Suprapubic skin (tissue), 3 donors: ENCODE measurements at regions not wholly inside any gene's neighbourhood (a gene's known extent, or its start where the extent isn't known, plus 50 kb on each side); places are given as distances from the start of the nearest gene placed in this dataset.

Experiments
- CTCF ChIP-seq, 2 donors: fragments of 200-600 bp in 1 of 2; fragments of 450-650 bp in 1 of 2; sonication (generic) in 1 of 2; IDR thresholded peaks; one replicate each; pipeline ENCODE4 v1.5.1; 2016 to 2019; ENCODE audit warnings: antibody characterized with exemption in 2 of 2, mild to moderate bottlenecking in 1 of 2, moderate library complexity in 1 of 2
- EP300 ChIP-seq: sonication (generic); formaldehyde crosslinking; IDR thresholded peaks from one replicate; pipeline ENCODE4 v1.6.1; 2017; ENCODE audit warnings: antibody characterized with exemption

GRCh38 chr7:35342786-35343185 lies 88.9 kb upstream of the TBX20 start:
- TF ChIP-seq EP300, result no peak
- TF ChIP-seq CTCF (IDR thresholded peaks at IDR 0.05), result no peak
